ENCODE measurements at regions not wholly inside any gene's neighbourhood (a gene's known extent, or its start where the extent isn't known, plus 50 kb on each side); places are given as distances from the start of the nearest gene placed in this dataset.

DNA sequence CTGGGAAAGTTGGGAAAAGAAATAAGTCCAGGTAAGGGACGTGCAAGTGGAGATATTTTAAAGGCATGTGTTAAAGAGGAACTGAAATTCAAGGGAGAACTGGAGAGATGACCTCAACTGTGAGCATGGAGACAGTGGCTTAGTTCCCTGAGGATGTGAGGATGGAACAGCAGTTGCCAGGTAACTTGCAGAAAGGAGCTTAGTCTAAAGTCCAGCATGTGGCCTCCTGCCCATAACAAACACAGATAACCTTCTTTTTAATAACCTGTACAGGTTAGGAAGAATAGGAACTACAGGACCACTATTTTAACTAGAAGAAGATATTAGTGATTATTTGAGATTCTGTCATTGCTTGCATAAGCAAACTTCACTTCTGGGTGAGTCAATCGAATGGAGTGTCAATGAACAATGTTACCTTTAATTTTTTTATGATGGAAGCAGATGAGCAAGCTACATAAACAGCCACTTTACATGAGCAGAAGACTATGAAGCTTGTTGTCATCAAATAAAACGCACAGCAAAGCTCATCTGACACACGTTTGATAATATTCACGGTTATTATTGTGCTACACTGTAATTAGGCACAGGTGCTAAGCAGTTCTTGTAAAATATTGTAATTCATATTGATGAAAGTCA is 291.7 kb upstream of the DDHD1 start:
- TF ChIP-seq EP300 (IDR thresholded peaks at IDR 0.05) (no peak), POLR2A (IDR thresholded peaks at IDR 0.05) (no peak)
- TF ChIP-seq, protein P1, sequence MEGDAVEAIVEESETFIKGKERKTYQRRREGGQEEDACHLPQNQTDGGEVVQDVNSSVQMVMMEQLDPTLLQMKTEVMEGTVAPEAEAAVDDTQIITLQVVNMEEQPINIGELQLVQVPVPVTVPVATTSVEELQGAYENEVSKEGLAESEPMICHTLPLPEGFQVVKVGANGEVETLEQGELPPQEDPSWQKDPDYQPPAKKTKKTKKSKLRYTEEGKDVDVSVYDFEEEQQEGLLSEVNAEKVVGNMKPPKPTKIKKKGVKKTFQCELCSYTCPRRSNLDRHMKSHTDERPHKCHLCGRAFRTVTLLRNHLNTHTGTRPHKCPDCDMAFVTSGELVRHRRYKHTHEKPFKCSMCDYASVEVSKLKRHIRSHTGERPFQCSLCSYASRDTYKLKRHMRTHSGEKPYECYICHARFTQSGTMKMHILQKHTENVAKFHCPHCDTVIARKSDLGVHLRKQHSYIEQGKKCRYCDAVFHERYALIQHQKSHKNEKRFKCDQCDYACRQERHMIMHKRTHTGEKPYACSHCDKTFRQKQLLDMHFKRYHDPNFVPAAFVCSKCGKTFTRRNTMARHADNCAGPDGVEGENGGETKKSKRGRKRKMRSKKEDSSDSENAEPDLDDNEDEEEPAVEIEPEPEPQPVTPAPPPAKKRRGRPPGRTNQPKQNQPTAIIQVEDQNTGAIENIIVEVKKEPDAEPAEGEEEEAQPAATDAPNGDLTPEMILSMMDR (IDR thresholded peaks at IDR 0.05) = no peak
